IPS DF 19.7 (cell line): ENCODE measurements at regions not wholly inside any gene's neighbourhood (a gene's known extent, or its start where the extent isn't known, plus 50 kb on each side); places are given as distances from the start of the nearest gene placed in this dataset.
"Not testable (repeated sequence)": the region's sequence is repeated elsewhere in the genome, so short reads cannot be mapped to it uniquely, and the experiment has no call there.

Experiments used
- DNase-seq: peaks from one replicate; pipeline ENCODE4 v3.0.0-alpha.2; 2013; ENCODE audit warnings: low read depth, low spot score

GRCh38 chr13:104686484-104686883, 1620.3 kb upstream of the SLC10A2 start:
- DNase-seq = no peak

- DNase-seq = no peak
Observed at GRCh38 chr13:104683789-104684188, 1617.6 kb upstream of the SLC10A2 start.

- DNase-seq = no peak
Observed at GRCh38 chr13:104678161-104678560, 1611.9 kb upstream of the SLC10A2 start.

GRCh38 chr13:104671901-104672300, 1605.7 kb upstream of the SLC10A2 start:
- no peak for DNase-seq

- DNase-seq = no peak
Observed at GRCh38 chr13:104657196-104657595, 1591.0 kb upstream of the SLC10A2 start.

GRCh38 chr13:104650431-104650830, 1584.2 kb upstream of the SLC10A2 start:
- no peak for DNase-seq

GRCh38 chr13:104648291-104648690, 1582.1 kb upstream of the SLC10A2 start:
- no peak for DNase-seq

GRCh38 chr13:104645786-104646185, 1579.6 kb upstream of the SLC10A2 start:
- DNase-seq = no peak

- DNase-seq = no peak
Observed at GRCh38 chr13:104641309-104641708, 1575.1 kb upstream of the SLC10A2 start.

GRCh38 chr13:104635879-104636278, 1569.7 kb upstream of the SLC10A2 start:
- no peak for DNase-seq

GRCh38 chr13:104634016-104634415, 1567.8 kb upstream of the SLC10A2 start:
- DNase-seq = no peak

- DNase-seq = no peak
Observed at GRCh38 chr13:104632736-104633135, 1566.5 kb upstream of the SLC10A2 start.

GRCh38 chr13:104625201-104625600, 1559.0 kb upstream of the SLC10A2 start:
- DNase-seq = no peak

GRCh38 chr13:104616990-104617389, 1550.8 kb upstream of the SLC10A2 start:
- DNase-seq = no peak

GRCh38 chr13:104614361-104615145, 1548.3 kb upstream of the SLC10A2 start:
- DNase-seq = no peak

GRCh38 chr13:104608331-104608730, 1542.1 kb upstream of the SLC10A2 start:
- no peak for DNase-seq

- DNase-seq = not testable (repeated sequence)
Observed at GRCh38 chr13:104605435-104605834, 1539.2 kb upstream of the SLC10A2 start.

GRCh38 chr13:104597546-104598180, 1531.4 kb upstream of the SLC10A2 start:
- no peak for DNase-seq

GRCh38 chr13:104595511-104595910, 1529.3 kb upstream of the SLC10A2 start:
- no peak for DNase-seq

GRCh38 chr13:104594806-104595205, 1528.6 kb upstream of the SLC10A2 start:
- no peak for DNase-seq

- DNase-seq = no peak
Observed at GRCh38 chr13:104593693-104594092, 1527.5 kb upstream of the SLC10A2 start.

GRCh38 chr13:104593251-104593576, 1527.0 kb upstream of the SLC10A2 start:
- DNase-seq = no peak

- no peak for DNase-seq
Observed at GRCh38 chr13:104592545-104593250, 1526.5 kb upstream of the SLC10A2 start.
